GM18526 (cell line): ENCODE measurements at regions not wholly inside any gene's neighbourhood (a gene's known extent, or its start where the extent isn't known, plus 50 kb on each side); places are given as distances from the start of the nearest gene placed in this dataset.

Experiments
- POLR2A ChIP-seq: IDR thresholded peaks from 3 replicates; pipeline ENCODE4 v1.6.1; 2011; ENCODE audit not compliant: insufficient read length; ENCODE audit errors: extremely low read depth

DNA sequence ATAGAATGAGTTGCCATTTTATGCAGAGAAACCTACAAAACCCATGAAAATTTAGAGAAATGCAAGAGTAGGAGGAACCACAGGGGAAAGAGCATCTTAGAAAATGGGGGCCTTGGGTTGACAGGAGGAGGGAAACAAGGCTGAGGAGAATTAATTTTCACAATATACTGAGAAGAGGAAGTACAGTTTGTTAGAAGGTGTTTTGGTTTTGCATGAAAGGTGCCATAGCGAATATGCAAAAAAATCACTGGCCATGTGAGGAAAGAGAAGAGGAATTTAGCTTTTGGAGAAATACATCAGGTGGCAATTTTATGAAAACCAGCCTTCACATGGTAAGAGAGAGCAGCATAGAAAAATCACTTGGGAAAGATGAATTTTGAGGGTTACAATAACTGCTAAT is 413.9 kb upstream of the C2CD4B start:
- TF ChIP-seq POLR2A, result no peak

DNA sequence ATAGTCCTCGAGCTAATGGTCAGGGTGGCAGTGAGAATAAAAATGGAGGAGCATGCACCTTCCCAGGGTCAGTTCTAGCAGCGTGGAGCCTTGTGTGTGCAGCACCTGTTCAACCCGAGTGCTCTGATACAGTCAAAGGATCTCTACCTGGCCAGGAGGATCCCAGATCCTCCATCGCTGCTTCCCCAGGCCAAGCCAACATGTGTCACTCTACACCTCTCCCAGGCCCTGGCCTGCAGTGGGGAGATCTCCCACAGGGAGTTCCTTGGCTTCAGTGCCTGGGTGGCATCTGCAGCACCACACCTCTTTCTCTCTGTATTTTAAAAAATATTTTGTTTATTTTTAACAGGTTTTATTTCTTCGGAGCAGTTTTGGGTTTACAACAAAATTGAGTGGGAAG is 414.8 kb upstream of the C2CD4B start:
- no peak for TF ChIP-seq POLR2A

DNA sequence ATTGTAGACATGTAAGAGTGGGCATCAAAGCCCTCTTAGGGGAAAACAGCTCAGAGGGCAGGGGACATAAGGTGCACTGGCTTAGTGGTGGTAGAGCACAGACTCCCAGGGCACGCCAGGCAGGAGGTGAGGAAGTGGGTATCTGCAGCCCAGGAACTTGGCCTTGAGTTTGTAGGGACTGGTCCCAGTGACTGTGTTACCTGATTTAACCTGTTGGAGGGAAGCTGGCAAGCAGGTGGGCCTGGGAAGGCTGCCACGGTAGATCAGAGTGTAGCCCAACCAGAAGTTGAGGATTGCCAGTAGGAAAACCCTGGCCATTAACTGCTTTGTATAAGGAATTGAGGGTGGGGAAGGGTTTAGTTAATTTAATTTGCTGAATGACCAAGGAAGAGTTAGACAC is 417.5 kb upstream of the C2CD4B start:
- no peak for TF ChIP-seq POLR2A

DNA sequence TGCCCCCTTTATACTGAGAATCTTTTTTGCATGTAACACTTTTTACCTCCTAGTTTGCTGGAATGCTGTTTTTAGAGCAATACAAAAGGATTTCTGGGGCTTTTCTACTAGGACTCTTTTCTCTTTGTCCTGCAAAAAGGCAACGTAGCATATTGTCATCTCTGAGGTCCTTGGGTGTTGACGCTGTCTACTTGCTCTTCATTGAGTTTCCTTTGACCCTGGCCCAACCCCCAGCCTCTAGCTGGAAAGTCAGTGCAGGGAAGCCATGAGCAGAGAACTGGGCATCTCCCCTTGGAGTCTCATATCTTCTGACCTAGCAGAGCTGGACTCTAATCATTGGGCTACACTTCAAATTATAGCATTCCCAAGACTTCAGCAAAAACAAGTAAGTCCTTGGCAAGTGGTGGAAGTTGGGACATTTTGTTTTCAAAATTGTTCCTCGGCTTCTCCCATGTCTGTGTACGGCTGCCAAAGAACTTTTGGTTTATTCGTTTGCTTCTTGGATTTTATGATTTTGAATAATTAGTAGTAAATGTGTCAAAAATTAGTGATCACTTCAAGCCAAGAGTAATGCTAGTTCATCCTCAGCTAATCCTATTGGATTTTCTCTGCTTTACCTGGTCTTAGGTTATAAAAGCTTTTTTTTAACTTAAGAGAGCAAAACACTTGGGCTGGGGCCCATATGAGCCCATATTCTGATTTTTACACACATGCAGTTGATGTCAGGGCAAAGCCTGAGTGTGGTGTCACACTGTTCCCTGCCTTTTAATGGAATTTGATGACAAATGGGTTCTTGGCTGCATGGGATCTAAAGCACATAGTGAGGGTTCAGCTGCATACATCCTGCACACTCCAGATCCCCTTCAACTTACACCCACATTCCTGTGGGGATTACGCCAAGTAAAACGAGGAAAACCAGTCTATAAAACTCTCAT is 419.5 kb upstream of the C2CD4B start:
- TF ChIP-seq POLR2A, result no peak

DNA sequence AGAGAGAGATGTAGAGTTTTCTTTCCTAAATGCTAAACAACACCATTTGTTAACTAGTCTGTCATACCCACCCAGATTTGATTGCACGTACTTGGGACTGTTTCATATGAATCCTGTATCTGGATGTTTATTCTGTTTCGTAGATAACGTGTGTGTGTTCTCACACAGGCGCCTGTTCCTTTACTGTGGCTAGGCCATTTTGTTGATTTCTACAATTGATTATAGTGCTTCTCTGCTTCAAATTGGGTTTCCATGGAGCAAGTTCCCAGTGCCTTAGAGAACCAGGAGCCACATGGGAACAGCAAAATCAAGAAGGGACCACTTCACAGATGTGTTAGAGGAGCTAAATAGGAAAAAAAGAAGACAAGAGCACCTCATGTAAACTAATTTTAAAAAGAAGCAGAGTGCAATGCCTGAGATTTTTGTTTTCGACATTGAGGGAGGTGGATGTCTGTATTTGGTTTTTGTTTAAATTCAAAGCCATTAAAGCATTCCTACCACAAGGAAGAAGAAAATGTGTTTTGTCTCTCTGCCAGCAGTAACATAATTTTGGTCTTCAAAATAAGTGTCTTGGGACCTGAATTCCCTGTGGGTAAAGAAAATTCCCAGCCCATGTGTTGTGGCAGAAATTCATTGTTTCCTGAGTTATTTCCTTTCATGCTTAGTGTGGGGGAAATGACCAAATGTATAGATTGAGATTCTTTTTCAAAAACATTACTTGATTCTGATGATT is 424.0 kb upstream of the C2CD4B start:
- TF ChIP-seq POLR2A, result no peak

DNA sequence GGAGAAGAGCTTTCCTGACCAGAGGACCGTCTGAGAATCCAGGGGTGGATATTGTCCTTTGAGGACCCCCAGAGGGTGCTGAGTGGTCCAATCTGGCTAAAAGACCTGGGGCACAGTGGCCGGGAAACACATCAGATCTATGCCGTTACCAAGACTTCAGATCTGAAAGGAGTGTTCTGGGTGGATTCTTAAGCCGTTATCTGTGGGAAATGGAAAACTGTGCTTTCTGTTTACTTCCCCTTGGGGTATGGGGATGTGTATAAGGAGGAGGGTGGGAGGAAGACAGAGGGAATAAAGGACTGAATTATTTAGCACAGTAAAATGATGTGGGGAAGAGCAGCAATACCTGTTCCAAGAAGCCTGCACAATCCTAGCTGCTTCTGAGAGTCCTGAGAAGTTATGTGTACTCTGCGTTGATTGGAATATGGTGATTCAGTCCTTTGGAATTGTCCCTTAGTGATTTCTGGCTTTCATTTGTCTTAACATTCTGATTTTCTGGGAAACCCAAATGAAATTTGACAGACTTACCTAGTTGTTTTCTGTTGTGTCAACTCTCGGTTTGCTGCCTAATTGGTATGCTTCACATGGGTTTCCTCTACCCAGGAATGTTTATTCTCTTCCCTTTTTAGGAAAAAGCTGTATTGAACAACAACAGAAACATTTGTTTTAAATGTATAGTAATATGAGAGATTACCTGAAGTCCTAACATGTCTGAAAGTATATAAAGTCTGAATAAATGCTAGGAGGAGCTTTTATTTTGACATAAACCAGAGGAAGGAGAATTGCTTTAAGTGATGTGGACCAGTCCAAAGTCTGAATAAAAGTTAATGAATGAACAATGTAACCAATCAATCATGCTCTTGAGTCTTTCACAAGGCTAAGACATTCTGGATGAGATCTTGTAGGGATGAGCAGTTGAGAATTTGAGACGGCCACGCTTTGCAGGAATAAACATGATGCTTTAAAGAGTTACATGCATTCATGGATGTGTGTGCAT is 427.1 kb upstream of the C2CD4B start:
- no peak for TF ChIP-seq POLR2A

DNA sequence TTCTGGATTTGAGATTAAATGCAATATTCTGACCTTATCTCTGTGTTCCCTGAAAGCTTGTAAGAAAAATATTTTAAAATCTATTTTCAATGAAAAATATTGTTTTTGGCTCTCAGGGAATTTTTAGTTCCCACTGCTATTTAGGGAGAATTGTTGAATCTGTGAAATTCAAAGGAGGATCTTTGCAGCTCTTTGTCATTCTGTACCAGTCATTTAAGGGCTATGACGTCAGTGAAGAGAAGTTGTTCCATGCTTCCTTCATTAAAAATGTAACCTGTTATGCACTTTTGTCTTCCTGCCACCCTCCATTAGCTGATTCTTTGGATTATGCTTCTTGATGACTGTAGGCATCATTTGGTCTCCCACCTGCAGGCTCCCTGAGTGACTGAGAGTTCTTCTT is 427.8 kb upstream of the C2CD4B start:
- TF ChIP-seq POLR2A, result no peak

DNA sequence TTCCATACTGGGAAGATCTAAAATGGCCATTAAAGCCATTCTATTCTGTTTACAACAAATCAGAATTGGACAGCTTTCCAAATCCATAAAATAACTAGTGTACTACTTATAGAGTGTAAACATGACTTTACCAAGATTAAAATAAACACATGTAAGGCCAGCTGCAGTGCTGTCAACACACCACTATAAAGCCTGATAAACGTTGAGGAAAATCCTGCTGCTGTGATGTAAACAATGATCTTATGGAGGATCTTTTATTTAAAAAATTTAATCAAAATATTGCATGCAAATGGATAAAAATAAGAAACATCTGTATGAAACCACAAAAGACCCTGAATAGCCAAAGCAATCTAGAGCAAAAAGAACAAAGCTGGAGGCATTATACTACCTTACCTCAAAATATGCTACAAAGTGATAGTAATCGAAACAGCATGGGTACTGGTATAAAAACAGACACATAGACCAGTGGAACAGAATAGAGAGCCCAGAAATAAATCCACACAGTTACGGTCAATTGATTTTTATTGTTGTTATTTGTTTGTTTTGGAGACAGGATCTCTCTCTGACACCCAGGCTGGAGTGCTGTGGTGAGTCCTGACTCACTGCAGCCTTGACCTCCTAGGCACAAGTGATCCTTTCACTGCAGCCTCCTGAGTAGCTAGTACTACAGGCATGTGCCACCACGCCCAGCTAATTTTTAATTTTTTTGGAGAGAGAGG is 428.8 kb upstream of the C2CD4B start:
- TF ChIP-seq POLR2A, result no peak

DNA sequence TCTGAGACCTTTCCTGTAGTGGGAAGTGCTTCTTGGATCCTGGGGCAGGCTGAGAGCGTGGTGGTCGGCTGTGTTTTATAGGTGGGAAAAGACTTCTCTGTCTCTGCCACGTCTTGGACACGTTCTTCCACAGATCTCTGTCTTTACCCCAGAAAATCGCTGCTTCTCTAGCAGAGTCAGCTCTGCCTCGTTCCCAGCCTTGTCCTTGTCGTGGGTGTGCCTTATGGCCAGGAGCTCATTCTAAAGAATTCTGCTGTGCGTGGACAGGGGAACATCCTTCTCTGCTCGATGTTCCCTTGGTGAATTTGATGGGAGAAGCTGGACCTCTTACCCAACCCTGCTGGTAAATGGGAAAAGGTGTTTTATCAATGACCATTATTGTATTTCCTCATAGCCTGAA is 433.1 kb upstream of the C2CD4B start:
- no peak for TF ChIP-seq POLR2A

DNA sequence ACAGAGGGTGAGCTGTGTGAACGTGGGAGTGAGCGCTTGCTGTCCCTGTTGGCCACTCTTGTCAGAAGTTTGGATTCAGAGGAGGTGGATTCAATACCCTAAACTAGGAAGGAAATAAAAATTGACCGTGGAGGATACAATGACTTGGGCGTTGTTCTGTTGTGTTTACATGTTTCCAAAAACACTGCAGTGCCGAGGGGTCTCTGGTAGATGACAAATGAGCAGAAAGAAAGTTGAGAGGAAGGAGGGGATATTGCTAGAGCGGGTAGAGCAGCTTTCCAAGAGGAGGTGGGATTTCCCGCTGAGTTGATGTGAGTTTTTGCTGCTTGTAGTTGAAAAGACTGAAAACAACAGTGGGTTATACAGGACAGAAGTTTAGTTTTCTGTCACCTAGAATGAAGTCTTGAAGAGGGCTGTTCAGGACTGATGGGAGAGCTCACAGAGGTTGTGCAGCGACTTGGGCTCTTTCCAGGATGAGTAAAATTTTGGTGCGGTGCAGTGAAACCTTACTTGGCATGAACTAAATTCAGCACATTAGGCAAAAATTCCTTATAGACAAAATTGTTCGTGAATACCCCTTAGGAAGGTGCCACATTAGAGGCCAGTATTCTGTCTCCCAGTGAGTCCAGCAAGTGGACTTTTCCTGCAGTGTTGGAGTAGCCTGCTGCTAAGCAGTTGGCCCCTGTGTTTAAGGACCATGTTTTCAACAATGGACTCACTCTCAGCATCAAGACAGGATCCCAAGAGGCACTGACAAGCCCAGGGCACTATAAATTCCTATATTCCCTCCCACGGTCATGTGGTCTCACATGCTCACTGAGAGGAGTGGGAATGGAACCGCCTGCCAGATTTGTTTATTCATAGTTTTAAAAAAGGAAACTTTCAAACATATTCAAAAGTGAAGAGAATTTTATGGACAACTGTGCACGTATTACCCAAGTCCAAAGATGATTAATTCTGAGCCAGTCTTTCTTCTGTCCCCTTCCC is 435.0 kb upstream of the C2CD4B start:
- no peak for TF ChIP-seq POLR2A

DNA sequence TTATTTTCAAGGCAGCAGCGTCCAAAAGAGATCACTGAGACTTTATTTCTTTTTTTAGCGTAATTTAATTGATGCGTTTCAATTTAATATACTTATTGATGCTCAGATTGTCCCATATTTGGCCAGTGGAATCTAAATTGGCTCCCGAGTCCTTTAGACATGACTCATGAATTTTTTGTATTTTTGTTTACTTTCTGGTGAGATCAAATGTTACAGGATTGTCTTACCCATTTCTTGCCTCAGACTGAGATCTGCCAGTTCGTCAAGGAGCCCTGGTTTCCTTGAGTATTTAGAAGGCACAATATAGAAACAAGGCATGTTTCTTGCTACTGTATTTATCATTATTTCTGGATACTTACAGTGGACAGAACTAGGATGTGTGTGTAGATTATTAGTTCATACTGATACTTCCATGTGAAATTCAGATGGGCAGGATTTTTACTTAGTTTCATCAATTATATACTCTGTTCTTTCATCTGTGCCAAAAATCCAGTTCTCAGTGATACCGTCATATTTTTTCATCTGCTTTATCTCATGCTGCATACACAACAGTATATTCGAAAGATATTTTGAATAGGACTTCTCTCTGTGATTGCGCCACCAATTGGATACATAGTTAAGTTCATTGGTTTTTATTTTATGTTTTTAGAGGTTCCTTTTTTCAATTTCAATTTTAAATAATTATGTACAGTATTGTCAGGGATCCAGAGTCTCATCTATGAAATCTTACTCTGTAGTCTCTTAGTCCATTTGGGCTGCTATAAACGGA is 436.9 kb upstream of the C2CD4B start:
- no peak for TF ChIP-seq POLR2A

DNA sequence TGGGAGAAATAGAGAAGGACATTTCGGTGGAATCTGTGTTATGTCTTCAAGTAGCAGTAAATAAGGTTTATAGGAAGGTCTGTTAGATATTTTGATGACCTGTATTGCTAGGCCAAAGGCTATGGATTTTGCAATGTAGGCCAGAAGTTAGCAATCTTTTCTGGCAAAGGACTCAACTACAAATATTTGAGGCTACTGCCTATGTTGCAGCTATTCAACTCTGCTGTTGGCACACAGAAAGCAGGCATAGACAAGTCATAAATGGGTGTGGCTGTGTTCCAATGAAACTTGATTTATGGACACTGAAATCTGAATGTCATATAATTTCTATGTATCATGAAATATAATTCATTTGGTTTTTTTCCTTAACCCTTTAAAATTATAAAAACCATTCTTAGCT is 438.7 kb upstream of the C2CD4B start:
- no peak for TF ChIP-seq POLR2A

DNA sequence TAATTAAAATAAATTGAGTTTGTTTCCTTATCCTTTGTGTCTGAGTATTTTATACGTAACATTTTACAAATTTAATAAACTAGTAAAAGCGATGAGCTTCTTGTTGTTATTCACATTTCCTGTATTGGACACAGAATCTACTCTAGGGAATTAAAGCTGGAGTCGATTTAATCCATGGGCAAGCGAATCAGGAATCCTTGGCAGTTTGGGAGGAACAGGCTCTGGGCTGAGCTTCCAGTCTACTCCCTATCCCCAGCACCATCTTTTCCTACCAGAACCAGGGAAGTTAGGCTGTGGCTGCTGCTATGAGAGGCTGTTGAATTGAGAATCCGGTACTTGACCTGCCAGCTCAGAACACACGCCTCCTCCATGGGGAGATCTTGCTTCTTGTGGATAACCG is 437.3 kb upstream of the TPM1 start:
- no peak for TF ChIP-seq POLR2A
